Trophoblast cell (in vitro differentiated cells and primary cell): ENCODE measurements at regions not wholly inside any gene's neighbourhood (a gene's known extent, or its start where the extent isn't known, plus 50 kb on each side); places are given as distances from the start of the nearest gene placed in this dataset.
"Not testable (repeated sequence)": the region's sequence is repeated elsewhere in the genome, so short reads cannot be mapped to it uniquely, and the experiment has no call there.

Source experiments
- DNase-seq, 2 donors: peaks; one replicate each; pipeline ENCODE4 v3.0.0-alpha.2; 2016
- H2AFZ ChIP-seq: 2 replicates; pipeline ENCODE4 v1.6.1; 2013; ENCODE audit warnings: low read length, moderate library complexity, mild to moderate bottlenecking; ENCODE audit not compliant: insufficient read depth, poor library complexity
- H2AK5ac ChIP-seq: 2 replicates; pipeline ENCODE4 v1.6.1; 2013; ENCODE audit warnings: mild to moderate bottlenecking, low read length
- H2BK120ac ChIP-seq: 2 replicates; pipeline ENCODE4 v1.6.1; 2013; ENCODE audit warnings: low read length, mild to moderate bottlenecking, moderate library complexity; ENCODE audit not compliant: insufficient read depth, poor library complexity
- H2BK12ac ChIP-seq: 2 replicates; pipeline ENCODE4 v1.6.1; 2013; ENCODE audit warnings: mild to moderate bottlenecking, low read length, moderate library complexity
- H2BK5ac ChIP-seq: 2 replicates; pipeline ENCODE4 v1.6.1; 2013; ENCODE audit warnings: low read length, low read depth, moderate library complexity, mild to moderate bottlenecking; ENCODE audit not compliant: poor library complexity
- H3K14ac ChIP-seq: 2 replicates; pipeline ENCODE4 v1.6.1; 2013; ENCODE audit warnings: mild to moderate bottlenecking, low read length
- H3K18ac ChIP-seq: 2 replicates; pipeline ENCODE4 v1.6.1; 2013; ENCODE audit warnings: mild to moderate bottlenecking, low read length
- H3K23ac ChIP-seq: 2 replicates; pipeline ENCODE4 v1.6.1; 2013; ENCODE audit warnings: low read length
- H3K27ac ChIP-seq: 2 replicates; pipeline ENCODE4 v1.5.1; 2013; ENCODE audit warnings: low read depth, mild to moderate bottlenecking, inconsistent platforms, low read length, moderate library complexity
- H3K27me3 ChIP-seq: 2 replicates; pipeline ENCODE4 v1.6.1; 2013; ENCODE audit warnings: inconsistent platforms, mild to moderate bottlenecking, low read length, moderate library complexity; ENCODE audit not compliant: insufficient read depth
- H3K36me3 ChIP-seq, 2 experiments: 1 replicate in 1 of 2; 2 replicates in 1 of 2; pipeline ENCODE4 v1.6.1; 2013; ENCODE audit warnings: low read length in 2 of 2, mild to moderate bottlenecking in 2 of 2, moderate library complexity in 1 of 2; ENCODE audit not compliant: insufficient read depth in 2 of 2, control insufficient read depth in 1 of 2
- H3K4ac ChIP-seq: 2 replicates; pipeline ENCODE4 v1.6.1; 2013; ENCODE audit warnings: low read depth, mild to moderate bottlenecking, low read length, moderate library complexity
- H3K4me1 ChIP-seq, 2 experiments: 1 replicate in 1 of 2; 2 replicates in 1 of 2; pipeline ENCODE4 v1.6.1; 2013; ENCODE audit warnings: low read length in 2 of 2, mild to moderate bottlenecking in 2 of 2, moderate library complexity in 1 of 2; ENCODE audit not compliant: insufficient read depth in 2 of 2, control insufficient read depth in 1 of 2
- H3K4me2 ChIP-seq: 2 replicates; pipeline ENCODE4 v1.6.1; 2013; ENCODE audit warnings: inconsistent platforms, mild to moderate bottlenecking, low read length, moderate library complexity
- H3K4me3 ChIP-seq: 2 replicates; pipeline ENCODE4 v1.5.1; 2013; ENCODE audit warnings: mild to moderate bottlenecking, low read depth, low read length, inconsistent platforms
- H3K79me1 ChIP-seq: one replicate; pipeline ENCODE4 v1.6.1; 2013; ENCODE audit warnings: low read length
- H3K79me2 ChIP-seq: 2 replicates; pipeline ENCODE4 v1.6.1; 2013; ENCODE audit warnings: low read length, mild to moderate bottlenecking; ENCODE audit not compliant: control insufficient read depth, insufficient read depth, poor library complexity
- H3K9ac ChIP-seq: 2 replicates; pipeline ENCODE4 v1.6.1; 2013; ENCODE audit warnings: mild to moderate bottlenecking, low read length
- H3K9me3 ChIP-seq: 2 replicates; pipeline ENCODE4 v1.6.1; 2013; ENCODE audit warnings: low read depth, mild to moderate bottlenecking, control low read depth, inconsistent platforms, low read length; ENCODE audit not compliant: insufficient read depth
- H4K12ac ChIP-seq: 2 replicates; pipeline ENCODE4 v1.6.1; 2013; ENCODE audit warnings: low read depth, mild to moderate bottlenecking, low read length, moderate library complexity
- H4K8ac ChIP-seq: 2 replicates; pipeline ENCODE4 v1.6.1; 2013; ENCODE audit warnings: low read depth, mild to moderate bottlenecking, low read length, moderate library complexity
- H4K91ac ChIP-seq: one replicate; pipeline ENCODE4 v1.6.1; 2013; ENCODE audit warnings: low read depth, mild to moderate bottlenecking, low read length, moderate library complexity
- WGBS: extraction: QIAGEN DNeasy Blood & Tissue Kit; methylation state at CpG from one replicate; pipeline ENCODE4 v1.1.7; 2013; ENCODE audit warnings: missing lambda C conversion rate; ENCODE audit not compliant: insufficient read length, insufficient coverage; ENCODE audit errors: extremely low coverage; 5-methylcytosine and 5-hydroxymethylcytosine counted together

DNA sequence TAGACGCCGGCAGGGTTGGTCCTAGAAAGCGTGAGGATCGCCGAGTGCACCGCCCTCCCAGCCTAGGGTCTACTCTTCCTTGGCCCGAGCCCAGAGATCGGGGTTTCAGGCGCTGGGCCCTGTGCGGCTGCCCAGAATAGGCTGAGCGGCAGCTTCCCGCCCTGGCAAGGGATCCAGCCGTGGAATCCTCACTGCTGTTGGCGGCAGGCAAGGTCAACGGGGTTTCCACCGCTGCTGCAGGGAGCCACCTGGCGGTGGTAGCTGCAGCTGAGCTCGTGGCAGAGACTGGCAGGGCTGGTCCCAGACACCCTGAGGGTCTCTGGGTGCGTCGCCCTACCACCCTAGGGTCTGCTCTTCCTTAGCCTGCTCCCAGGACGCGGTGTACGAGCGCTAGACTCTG lies 583.1 kb downstream of the TUBA3C start:
- not testable (repeated sequence) for DNase-seq, H3K36me3 ChIP-seq, H3K4me1 ChIP-seq, H2AFZ ChIP-seq, H2BK5ac ChIP-seq, H3K79me1 ChIP-seq, H3K79me2 ChIP-seq, H2BK120ac ChIP-seq, H4K91ac ChIP-seq, H3K23ac ChIP-seq, H3K4me2 ChIP-seq, H2BK12ac ChIP-seq, H4K12ac ChIP-seq, H3K9ac ChIP-seq, H3K27ac ChIP-seq, H2AK5ac ChIP-seq, H3K4me3 ChIP-seq, H3K18ac ChIP-seq, H3K14ac ChIP-seq, H3K4ac ChIP-seq, H4K8ac ChIP-seq, H3K27me3 ChIP-seq
- no CpG with 5 or more reads among the region's 24 CpGs for WGBS
- peaks cover 22% of the 10 kb centered on the region for H3K9me3 ChIP-seq

DNA sequence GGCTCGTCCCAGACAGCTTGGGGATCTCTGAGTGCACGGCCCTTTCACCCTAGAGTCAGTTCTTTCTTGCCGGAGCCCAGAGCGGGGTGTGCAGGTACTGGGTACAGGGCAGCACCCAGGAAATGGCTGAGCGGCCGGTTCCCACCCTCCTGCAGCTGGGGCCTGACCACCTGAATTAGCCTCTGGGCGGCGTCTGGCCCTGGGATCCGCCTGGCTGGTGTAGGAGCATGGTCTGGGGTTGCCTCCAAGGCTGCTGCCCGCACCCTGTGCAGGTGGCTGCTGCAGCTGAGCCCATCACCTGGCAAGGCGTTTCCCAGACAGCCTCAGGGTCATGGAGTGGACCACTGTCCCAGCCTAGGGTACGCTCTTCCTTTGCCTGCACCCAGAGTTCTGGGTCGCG lies 583.7 kb downstream of the TUBA3C start:
- not testable (repeated sequence) for H3K4me3 ChIP-seq, H3K4me2 ChIP-seq, H3K79me2 ChIP-seq, H3K14ac ChIP-seq, DNase-seq, H3K27me3 ChIP-seq, H2BK120ac ChIP-seq, H3K36me3 ChIP-seq, H4K8ac ChIP-seq, H2AFZ ChIP-seq, H3K4ac ChIP-seq, H3K4me1 ChIP-seq, H4K91ac ChIP-seq, H3K27ac ChIP-seq, H2BK5ac ChIP-seq, H3K18ac ChIP-seq, H4K12ac ChIP-seq, H3K9ac ChIP-seq, H3K23ac ChIP-seq, H2BK12ac ChIP-seq, H2AK5ac ChIP-seq, H3K79me1 ChIP-seq
- no CpG with 5 or more reads among the region's 14 CpGs for WGBS
- H3K9me3 ChIP-seq = peaks cover 22% of the 10 kb centered on the region

DNA sequence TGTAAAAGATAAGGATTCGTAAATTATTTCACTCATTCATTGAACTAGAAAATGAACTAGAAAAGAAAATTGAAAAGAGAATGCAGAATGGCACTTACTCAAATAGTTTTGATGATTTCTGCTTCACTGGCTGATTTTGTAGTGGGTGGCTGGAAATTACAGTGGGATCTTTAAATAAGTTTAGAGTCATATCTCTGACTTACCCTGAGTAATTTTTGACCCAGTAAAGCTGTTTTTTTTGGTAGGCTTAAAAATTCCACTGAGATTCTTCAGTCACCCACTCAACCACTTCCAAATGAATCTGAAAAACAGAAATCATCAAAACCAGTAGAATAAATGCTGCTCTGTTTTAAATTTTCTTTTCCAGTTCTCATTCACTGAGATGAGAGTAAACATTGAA lies 604.5 kb downstream of the TUBA3C start:
- not testable (repeated sequence) for H3K14ac ChIP-seq, H3K79me1 ChIP-seq, H2BK120ac ChIP-seq, H3K23ac ChIP-seq, H3K9ac ChIP-seq, H3K36me3 ChIP-seq, H4K91ac ChIP-seq, H3K79me2 ChIP-seq, H3K27me3 ChIP-seq, H2AFZ ChIP-seq, H3K4me1 ChIP-seq, H3K9me3 ChIP-seq, H2BK12ac ChIP-seq, H2AK5ac ChIP-seq, H3K18ac ChIP-seq, H3K4me3 ChIP-seq, H2BK5ac ChIP-seq, DNase-seq, H4K8ac ChIP-seq, H3K4ac ChIP-seq, H3K27ac ChIP-seq, H4K12ac ChIP-seq, H3K4me2 ChIP-seq
- no CpG with 5 or more reads among the region's 1 CpG for WGBS

DNA sequence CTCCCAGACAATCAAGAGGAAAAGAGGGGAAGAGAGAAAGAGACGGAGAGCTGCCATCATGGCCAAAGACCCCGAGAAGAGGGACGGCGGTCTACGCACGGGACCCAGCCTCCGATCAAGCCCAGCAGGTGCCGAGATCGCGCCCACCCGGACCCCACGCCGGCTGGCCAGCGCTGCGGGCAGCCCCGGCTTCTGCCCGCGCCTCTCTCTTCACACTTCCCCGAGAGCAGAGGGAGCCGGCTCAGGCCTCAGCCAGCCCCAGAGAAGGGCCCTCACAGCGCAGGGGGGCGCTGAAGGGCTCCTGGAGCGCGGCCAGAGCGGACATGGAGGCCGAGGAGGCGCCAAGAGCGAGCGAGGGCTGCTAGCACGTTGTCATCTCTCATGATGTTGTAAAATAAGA lies 613.7 kb downstream of the TUBA3C start:
- H3K23ac ChIP-seq, H4K8ac ChIP-seq, H4K12ac ChIP-seq, H2BK12ac ChIP-seq, H2AFZ ChIP-seq, H3K4me2 ChIP-seq, H3K27me3 ChIP-seq, H3K4ac ChIP-seq, H3K79me2 ChIP-seq, H2AK5ac ChIP-seq, H3K36me3 ChIP-seq, H3K4me1 ChIP-seq, H3K9me3 ChIP-seq, H3K9ac ChIP-seq, H3K27ac ChIP-seq, H4K91ac ChIP-seq, H2BK5ac ChIP-seq, H3K18ac ChIP-seq, H3K14ac ChIP-seq, H3K79me1 ChIP-seq, H3K4me3 ChIP-seq, H2BK120ac ChIP-seq, DNase-seq: not testable (repeated sequence)
- WGBS = no CpG with 5 or more reads among the region's 30 CpGs
